ENCODE measurements at regions not wholly inside any gene's neighbourhood (a gene's known extent, or its start where the extent isn't known, plus 50 kb on each side); places are given as distances from the start of the nearest gene placed in this dataset.

DNA sequence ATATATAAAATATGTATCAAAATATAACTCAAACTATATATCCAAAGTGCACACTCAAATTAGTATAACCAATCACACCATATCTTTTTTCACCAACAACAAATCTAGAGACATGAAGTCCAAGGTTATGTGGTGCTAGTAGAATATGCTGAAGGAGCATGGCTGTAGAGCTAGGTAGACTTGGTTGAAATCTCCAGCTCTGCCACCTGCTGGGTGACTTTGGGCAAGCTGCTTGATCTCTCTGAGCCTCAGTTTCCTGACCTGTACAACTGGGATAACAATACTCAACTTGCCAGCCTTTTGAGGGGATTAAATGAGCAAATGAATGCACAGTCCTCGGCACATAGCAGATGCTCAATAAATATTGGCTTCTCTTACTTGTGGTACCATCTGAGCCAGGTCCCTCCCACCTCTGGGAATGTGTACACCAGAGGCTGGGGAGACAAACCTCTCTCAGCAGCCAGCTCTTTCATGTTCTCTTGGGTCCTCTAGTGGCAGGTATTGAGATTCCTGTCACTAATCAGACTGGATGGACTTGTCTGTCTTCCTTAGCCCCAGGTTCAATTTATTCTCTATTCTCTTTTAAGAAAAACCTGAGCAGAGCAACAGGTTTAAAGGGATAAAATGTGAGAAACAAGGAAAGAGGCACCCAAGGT lies 94.3 kb upstream of the PDE1C start:
- peak; percentile 85 for DNase-seq

DNA sequence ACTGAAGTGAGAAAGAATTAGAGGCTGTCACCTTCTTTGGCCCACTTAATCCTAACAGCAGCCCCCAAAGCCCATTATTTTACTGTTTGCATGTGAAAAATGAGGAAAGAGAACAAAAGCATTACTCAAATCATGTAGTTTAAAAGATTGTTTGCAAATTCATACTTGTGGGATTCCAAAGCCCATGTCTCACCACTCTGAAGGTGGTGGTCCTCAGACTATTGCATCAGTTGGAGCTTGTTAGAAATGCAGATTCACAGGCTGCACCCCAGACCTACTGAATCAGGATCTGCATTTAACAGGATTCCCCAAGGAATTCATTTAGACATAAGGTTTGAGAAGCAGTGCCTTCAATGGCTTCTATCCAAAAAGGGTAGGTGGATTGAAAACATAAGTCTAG lies 93.7 kb upstream of the PDE1C start:
- in situ Hi-C loops (cut with HindIII; ENCODE audit: low pct_ligation_motif_present, low pct_unique_long_range_greater_than_20kb, low sequenced_read_pairs), result no loop called here
- DNase-seq, result no peak

More for the DNA sequence above, 94.3 kb upstream of the PDE1C start:
- in situ Hi-C loops (cut with HindIII; ENCODE audit: low pct_ligation_motif_present, low pct_unique_long_range_greater_than_20kb, low sequenced_read_pairs), result no loop called here

- peak; percentile 96 for DNase-seq
- in situ Hi-C loops (cut with HindIII; ENCODE audit: low pct_ligation_motif_present, low pct_unique_long_range_greater_than_20kb, low sequenced_read_pairs), result no loop called here
Measured at GRCh38 chr7:32163141-32163806, 93.1 kb upstream of the PDE1C start.

GRCh38 chr7:32161708-32162107 lies 91.5 kb upstream of the PDE1C start:
- no peak for DNase-seq
- in situ Hi-C loops (cut with HindIII; ENCODE audit: low pct_ligation_motif_present, low pct_unique_long_range_greater_than_20kb, low sequenced_read_pairs), result no loop called here

GRCh38 chr7:32158751-32159745 lies 88.8 kb upstream of the PDE1C start:
- DNase-seq, result no peak
- in situ Hi-C loops (cut with HindIII; ENCODE audit: low pct_ligation_motif_present, low pct_unique_long_range_greater_than_20kb, low sequenced_read_pairs), result no loop called here

GRCh38 chr7:32158076-32158475 lies 87.9 kb upstream of the PDE1C start:
- in situ Hi-C loops (cut with HindIII; ENCODE audit: low pct_ligation_motif_present, low pct_unique_long_range_greater_than_20kb, low sequenced_read_pairs), result no loop called here

DNA sequence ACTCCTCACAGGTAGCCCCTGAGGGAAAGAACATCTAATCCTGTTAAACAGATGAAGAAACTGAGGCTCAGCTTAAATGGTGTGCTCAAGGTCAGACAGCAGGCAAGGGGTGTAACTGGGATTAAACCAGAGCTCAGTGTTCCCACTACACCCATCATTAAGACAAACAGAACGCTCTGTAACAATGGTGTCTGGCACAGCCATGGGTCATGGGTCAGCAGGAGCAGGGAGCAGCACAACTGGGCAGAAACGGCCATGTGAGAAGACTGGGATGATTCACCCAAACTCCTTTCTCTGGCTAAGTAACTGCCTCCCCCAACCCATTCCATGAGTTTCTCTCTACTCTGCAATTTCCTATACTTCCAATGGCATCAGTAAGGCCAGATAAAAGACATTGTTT lies 85.5 kb upstream of the PDE1C start:
- no peak for DNase-seq
- in situ Hi-C loops (cut with HindIII; ENCODE audit: low pct_ligation_motif_present, low pct_unique_long_range_greater_than_20kb, low sequenced_read_pairs), result no loop called here

More at GRCh38 chr7:32158076-32158475, 87.9 kb upstream of the PDE1C start:
- DNase-seq, result no peak

GRCh38 chr7:32154797-32155196 lies 84.6 kb upstream of the PDE1C start:
- in situ Hi-C loops (cut with HindIII; ENCODE audit: low pct_ligation_motif_present, low pct_unique_long_range_greater_than_20kb, low sequenced_read_pairs), result no loop called here
- DNase-seq, result no peak

DNA sequence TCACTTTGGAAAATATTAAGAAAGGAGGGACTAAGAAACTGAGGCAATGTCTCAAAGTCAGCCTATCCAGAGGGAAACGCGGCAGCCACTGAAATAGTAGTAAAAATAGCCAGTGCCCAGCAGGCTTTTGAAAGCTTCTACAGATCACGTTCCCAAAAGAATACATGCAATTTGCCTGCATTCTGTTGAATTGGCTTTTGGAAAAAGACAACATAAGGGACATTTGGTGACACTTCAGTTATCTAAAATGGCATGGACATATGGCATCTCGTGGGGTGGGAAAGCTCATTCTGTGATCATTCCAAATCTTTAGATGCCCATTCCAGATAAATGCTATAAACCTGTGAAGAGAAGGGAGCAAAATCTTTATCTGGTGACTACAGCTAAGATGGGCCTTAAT lies 82.8 kb upstream of the PDE1C start:
- in situ Hi-C loops (cut with HindIII; ENCODE audit: low pct_ligation_motif_present, low pct_unique_long_range_greater_than_20kb, low sequenced_read_pairs), result no loop called here
- DNase-seq, result no peak

- DNase-seq, result no peak
- in situ Hi-C loops (cut with HindIII; ENCODE audit: low pct_ligation_motif_present, low pct_unique_long_range_greater_than_20kb, low sequenced_read_pairs), result no loop called here
Measured at GRCh38 chr7:32152576-32152975, 82.4 kb upstream of the PDE1C start.

GRCh38 chr7:32150589-32150988 lies 80.4 kb upstream of the PDE1C start:
- no peak for DNase-seq
- in situ Hi-C loops (cut with HindIII; ENCODE audit: low pct_ligation_motif_present, low pct_unique_long_range_greater_than_20kb, low sequenced_read_pairs), result no loop called here

GRCh38 chr7:32150039-32150438 lies 79.8 kb upstream of the PDE1C start:
- no peak for DNase-seq
- in situ Hi-C loops (cut with HindIII; ENCODE audit: low pct_ligation_motif_present, low pct_unique_long_range_greater_than_20kb, low sequenced_read_pairs), result no loop called here

DNA sequence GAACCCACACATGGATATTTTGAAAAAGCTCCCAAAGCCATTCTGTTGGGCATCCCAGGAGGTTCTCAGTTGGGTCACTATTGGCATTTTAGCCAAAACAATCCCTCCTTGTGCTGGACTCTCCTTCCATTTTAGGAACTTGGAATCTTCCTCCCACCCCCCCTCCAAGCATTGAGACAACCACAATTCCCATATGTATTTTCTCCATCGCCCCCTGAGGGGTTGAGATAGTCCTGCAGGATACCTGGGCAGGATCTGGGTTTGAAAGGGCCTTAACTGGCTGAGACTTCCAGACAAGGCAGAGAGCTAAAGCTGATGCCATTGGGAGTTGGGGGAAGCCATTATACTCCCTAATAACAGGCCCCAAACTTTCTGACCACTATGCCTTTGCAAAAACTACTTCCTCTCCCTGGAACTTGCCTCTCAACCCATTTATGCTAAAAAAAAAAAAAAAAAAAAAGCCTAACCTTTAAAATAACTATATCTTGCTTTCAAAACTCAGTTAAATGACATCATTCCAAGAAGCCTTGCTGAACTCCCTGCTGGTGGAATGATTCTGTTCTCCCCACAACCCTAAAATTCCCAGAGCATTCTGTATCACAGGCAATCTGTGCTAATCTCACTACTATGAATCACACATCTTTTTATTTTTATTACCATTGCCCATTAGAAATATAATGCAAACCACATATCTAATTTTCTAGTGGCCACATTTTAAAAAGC lies 77.5 kb upstream of the PDE1C start:
- in situ Hi-C loops (cut with HindIII; ENCODE audit: low pct_ligation_motif_present, low pct_unique_long_range_greater_than_20kb, low sequenced_read_pairs), result no loop called here
- DNase-seq, result no peak

GRCh38 chr7:32145911-32146310 lies 75.7 kb upstream of the PDE1C start:
- DNase-seq, result no peak
- in situ Hi-C loops (cut with HindIII; ENCODE audit: low pct_ligation_motif_present, low pct_unique_long_range_greater_than_20kb, low sequenced_read_pairs), result no loop called here

DNA sequence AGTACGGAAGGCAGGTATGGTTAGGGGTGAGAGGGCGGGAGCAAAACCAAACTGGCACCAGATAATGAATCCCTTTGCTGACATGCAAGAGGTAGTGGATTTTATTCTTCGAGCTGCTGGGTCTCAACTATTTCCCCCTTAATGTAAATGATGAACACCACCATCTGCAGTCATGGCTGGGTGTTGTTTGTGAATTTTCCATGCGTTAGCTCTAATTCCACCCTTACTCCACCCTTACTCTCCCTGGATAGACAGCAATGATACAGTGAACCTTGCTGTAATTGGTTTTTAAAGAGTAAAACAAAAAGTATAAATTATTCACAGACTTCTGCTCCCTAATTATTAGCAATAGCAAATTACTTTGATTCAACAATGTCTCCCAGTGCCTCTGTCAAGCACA lies 74.5 kb upstream of the PDE1C start:
- DNase-seq, result no peak
- in situ Hi-C loops (cut with HindIII; ENCODE audit: low pct_ligation_motif_present, low pct_unique_long_range_greater_than_20kb, low sequenced_read_pairs), result no loop called here

DNA sequence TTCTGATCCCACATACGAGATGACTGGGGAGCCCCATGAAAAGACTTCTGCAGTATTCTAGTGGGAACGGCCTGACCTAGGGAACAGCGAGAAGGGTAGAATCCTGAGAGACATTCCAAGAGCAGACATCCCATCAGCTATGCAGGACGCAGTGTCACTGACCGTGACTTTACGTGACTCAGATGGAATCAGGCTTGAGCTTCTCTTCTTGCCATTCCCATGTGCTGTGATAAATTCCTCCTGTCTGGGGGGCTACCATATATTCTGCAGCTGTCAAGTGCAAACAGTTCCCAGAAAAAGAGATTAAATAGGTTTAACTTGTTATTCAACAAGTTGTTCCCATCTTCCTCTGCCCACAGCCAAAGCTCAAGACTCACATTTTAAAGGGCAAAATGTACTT lies 73.1 kb upstream of the PDE1C start:
- in situ Hi-C loops (cut with HindIII; ENCODE audit: low pct_ligation_motif_present, low pct_unique_long_range_greater_than_20kb, low sequenced_read_pairs), result no loop called here
- no peak for DNase-seq

GRCh38 chr7:32142649-32143048 lies 72.4 kb upstream of the PDE1C start:
- DNase-seq, result no peak
- in situ Hi-C loops (cut with HindIII; ENCODE audit: low pct_ligation_motif_present, low pct_unique_long_range_greater_than_20kb, low sequenced_read_pairs), result no loop called here

GRCh38 chr7:32140210-32140939 lies 70.2 kb upstream of the PDE1C start:
- DNase-seq, result no peak
- in situ Hi-C loops (cut with HindIII; ENCODE audit: low pct_ligation_motif_present, low pct_unique_long_range_greater_than_20kb, low sequenced_read_pairs), result no loop called here
